Common myeloid progenitor, CD34-positive (primary cell): ENCODE measurements at regions not wholly inside any gene's neighbourhood (a gene's known extent, or its start where the extent isn't known, plus 50 kb on each side); places are given as distances from the start of the nearest gene placed in this dataset.

Experiments used
- CTCF ChIA-PET: fragments of 350-600 bp; sonication (Branson Sonifier 250); formaldehyde crosslinking; loops from one replicate; lab custom pipeline; 2021; ENCODE audit warnings: antibody characterized with exemption; lab: Charles Lee
- POLR2A ChIA-PET: fragments of 350-600 bp; sonication (Branson Sonifier 250); formaldehyde crosslinking; loops from one replicate; lab custom pipeline; 2021; ENCODE audit warnings: antibody characterized with exemption; lab: Charles Lee
- DNase-seq, 3 donors: peaks; one replicate each; pipeline versions ENCODE4 v3.0.0 to v3.0.0-alpha.2; 2013
- H3K27ac ChIP-seq, 2 experiments: 1 replicate in 1 of 2; 2 replicates in 1 of 2; pipeline ENCODE4 v1.7.0; 2013; ENCODE audit warnings: inconsistent platforms in 2 of 2, low read length in 2 of 2, mild to moderate bottlenecking in 2 of 2, low read depth in 1 of 2, moderate library complexity in 1 of 2; ENCODE audit not compliant: severe bottlenecking in 2 of 2, insufficient read depth in 1 of 2, poor library complexity in 1 of 2
- H3K27me3 ChIP-seq, 5 experiments: replicated peaks in 2 of 5; 1 replicate in 3 of 5; 2 replicates in 2 of 5; pipeline versions ENCODE4 v1.6.1 to v1.7.0; 2013; ENCODE audit warnings: low read length in 4 of 5, mild to moderate bottlenecking in 2 of 5, moderate library complexity in 2 of 5, inconsistent platforms in 1 of 5; ENCODE audit not compliant: insufficient read depth in 5 of 5, control insufficient read depth in 4 of 5
- H3K36me3 ChIP-seq, 4 experiments: 1 replicate in 2 of 4; 2 replicates in 2 of 4; pipeline versions ENCODE4 v1.6.1 to v1.7.0; 2013; ENCODE audit warnings: low read length in 3 of 4, control low read depth in 1 of 4, mild to moderate bottlenecking in 1 of 4; ENCODE audit not compliant: control insufficient read depth in 4 of 4, insufficient read depth in 4 of 4
- H3K4me1 ChIP-seq, 4 experiments: 1 replicate in 3 of 4; 2 replicates in 1 of 4; pipeline versions ENCODE4 v1.6.1 to v1.7.1; 2013; ENCODE audit warnings: low read length in 3 of 4, mild to moderate bottlenecking in 3 of 4, control low read depth in 1 of 4, inconsistent platforms in 1 of 4, moderate library complexity in 1 of 4; ENCODE audit not compliant: control insufficient read depth in 4 of 4, insufficient read depth in 4 of 4; ENCODE audit errors: control extremely low read depth in 1 of 4
- H3K4me3 ChIP-seq, 7 experiments: 1 replicate in 4 of 7; 2 replicates in 3 of 7; pipeline versions ENCODE4 v1.5.1 to v1.7.0; 2013; ENCODE audit warnings: mild to moderate bottlenecking in 7 of 7, low read length in 6 of 7, moderate library complexity in 6 of 7, inconsistent platforms in 2 of 7, low read depth in 2 of 7, control low read depth in 1 of 7; ENCODE audit not compliant: insufficient read depth in 4 of 7, control insufficient read depth in 1 of 7; ENCODE audit errors: extremely low read depth in 1 of 7
- H3K9me3 ChIP-seq, 5 experiments: 1 replicate in 4 of 5; 2 replicates in 1 of 5; pipeline versions ENCODE4 v1.6.1 to v1.7.1; 2013; ENCODE audit warnings: low read length in 4 of 5, mild to moderate bottlenecking in 2 of 5, inconsistent platforms in 1 of 5, low read depth in 1 of 5, moderate library complexity in 1 of 5; ENCODE audit not compliant: control insufficient read depth in 4 of 5, insufficient read depth in 2 of 5; ENCODE audit errors: control extremely low read depth in 1 of 5
- WGBS: methylation state at CpG from one replicate; pipeline ENCODE4 v1.1.5; 2013; ENCODE audit not compliant: insufficient coverage; 5-methylcytosine and 5-hydroxymethylcytosine counted together

DNA sequence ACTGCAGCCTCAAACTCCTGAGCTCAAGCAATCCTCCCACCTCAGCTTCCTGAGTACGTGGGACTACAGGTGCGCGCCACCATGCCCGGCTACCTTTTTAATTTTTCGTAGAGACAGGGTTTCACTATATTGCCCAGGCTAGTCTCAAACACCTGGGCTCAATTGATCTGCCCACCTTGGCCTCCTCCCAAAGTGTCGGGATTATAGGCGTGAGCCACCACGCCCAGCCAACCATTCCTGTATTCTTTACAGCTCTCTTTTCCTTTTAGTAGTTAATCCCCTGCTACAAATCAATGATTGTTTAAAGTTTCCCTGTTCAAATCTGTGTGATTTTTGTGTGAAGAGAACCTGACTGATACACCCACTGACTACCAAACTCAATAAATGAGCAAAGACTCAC is 75.4 kb upstream of the SVIL start:
- Histone ChIP-seq H3K36me3 (peaks cover 0 to 6% (median 0%) of the 10 kb centered on the region in 4 experiments), H3K4me3 (no peak overlapping the region), H3K27me3 (no peaks in the 10 kb centered on the region), H3K27ac (no peak overlapping the region), H3K4me1 (no peaks in the 10 kb centered on the region), H3K9me3 (peaks cover 0 to 1% (median 0%) of the 10 kb centered on the region in 5 experiments)
- DNase-seq = no peak
- POLR2A ChIA-PET = no interaction called here
- CTCF ChIA-PET = interaction anchor here (1.5 kb wide), 1 partner anchor 21 kb away, joined by 4 read pairs; no protein-coding TSS in a partner anchor
- WGBS = 83% methylated on average over 4 of the region's 8 CpGs

DNA sequence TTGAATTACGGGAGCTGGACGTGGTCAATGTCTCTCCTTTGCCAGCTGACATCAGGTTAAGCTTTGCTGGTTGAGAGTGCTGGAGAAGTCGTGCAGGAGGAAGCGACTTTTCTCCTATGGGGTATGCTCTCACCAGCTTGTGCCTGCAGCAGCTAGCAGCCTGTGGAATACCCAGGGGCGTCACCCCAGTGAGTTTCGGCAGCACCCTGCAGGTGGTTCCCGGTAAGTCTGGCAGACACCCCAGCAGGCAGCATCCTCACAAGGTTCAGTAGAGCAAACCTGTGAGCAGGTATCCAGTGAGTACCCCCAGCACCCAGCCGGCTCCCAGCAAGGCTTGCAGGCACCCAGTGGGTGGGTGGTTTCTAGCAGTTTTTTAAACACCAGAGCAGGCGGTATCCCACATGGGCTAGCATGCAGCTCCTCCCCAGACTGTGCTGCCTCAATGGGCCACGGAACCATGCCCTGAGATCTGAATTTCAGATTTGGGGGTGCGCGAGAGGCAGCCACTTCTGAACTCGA is 74.8 kb upstream of the SVIL start:
- CTCF ChIA-PET = interaction anchor here (1.5 kb wide), 1 partner anchor 21 kb away, joined by 4 read pairs; no protein-coding TSS in a partner anchor
- peaks cover 0 to 6% (median 0%) of the 10 kb centered on the region in 4 experiments for H3K36me3 ChIP-seq

DNA sequence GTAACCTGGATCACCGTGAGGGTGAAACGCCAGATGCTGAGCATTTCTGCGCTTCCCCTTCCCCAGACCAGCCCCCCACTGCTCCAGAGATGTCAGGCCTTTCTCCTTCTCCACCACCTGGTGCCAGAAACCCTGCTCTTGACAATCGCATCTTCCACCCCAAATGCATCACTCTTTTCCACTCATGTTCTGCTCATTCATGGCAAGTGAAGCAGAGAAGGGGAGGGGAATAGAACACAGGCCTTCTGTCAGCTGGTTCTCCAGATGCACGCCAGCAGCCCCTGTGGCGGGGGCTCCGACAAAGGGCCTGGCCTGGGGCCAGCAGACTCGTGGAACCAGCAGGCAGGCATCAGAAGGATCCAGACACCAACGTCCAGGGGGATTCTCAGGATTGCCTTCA is 68.5 kb upstream of the SVIL start:
- DNase-seq = peak in 2 of 3 donors; percentile 35 to 51
- Histone ChIP-seq H3K27me3 (no peaks in the 10 kb centered on the region), H3K36me3 (no peaks in the 10 kb centered on the region), H3K9me3 (peaks cover 0 to 1% (median 0%) of the 10 kb centered on the region in 5 experiments), H3K27ac (peak overlapping the region in 1 of 2 experiments; percentile 16), H3K4me1 (peaks cover 3 to 17% (median 9%) of the 10 kb centered on the region in 4 experiments), H3K4me3 (peak overlapping the region in 1 of 7 experiments; percentile 45)
- WGBS = 21% methylated on average over 6 of the region's 9 CpGs
- ChIA-PET CTCF (interaction anchor here (0.8 to 1.5 kb wide), 3 partner anchors 14 to 46 kb away, joined by 3 to 7 read pairs (median 3); no protein-coding TSS in a partner anchor), POLR2A (no interaction called here)

More for the DNA sequence above, 74.8 kb upstream of the SVIL start:
- Histone ChIP-seq H3K4me1 (no peaks in the 10 kb centered on the region), H3K4me3 (no peak overlapping the region), H3K9me3 (peaks cover 0 to 1% (median 0%) of the 10 kb centered on the region in 5 experiments), H3K27ac (no peak overlapping the region), H3K27me3 (no peaks in the 10 kb centered on the region)
- 98% methylated on average over 9 of the region's 13 CpGs for WGBS
- POLR2A ChIA-PET = no interaction called here
- DNase-seq = no peak

DNA sequence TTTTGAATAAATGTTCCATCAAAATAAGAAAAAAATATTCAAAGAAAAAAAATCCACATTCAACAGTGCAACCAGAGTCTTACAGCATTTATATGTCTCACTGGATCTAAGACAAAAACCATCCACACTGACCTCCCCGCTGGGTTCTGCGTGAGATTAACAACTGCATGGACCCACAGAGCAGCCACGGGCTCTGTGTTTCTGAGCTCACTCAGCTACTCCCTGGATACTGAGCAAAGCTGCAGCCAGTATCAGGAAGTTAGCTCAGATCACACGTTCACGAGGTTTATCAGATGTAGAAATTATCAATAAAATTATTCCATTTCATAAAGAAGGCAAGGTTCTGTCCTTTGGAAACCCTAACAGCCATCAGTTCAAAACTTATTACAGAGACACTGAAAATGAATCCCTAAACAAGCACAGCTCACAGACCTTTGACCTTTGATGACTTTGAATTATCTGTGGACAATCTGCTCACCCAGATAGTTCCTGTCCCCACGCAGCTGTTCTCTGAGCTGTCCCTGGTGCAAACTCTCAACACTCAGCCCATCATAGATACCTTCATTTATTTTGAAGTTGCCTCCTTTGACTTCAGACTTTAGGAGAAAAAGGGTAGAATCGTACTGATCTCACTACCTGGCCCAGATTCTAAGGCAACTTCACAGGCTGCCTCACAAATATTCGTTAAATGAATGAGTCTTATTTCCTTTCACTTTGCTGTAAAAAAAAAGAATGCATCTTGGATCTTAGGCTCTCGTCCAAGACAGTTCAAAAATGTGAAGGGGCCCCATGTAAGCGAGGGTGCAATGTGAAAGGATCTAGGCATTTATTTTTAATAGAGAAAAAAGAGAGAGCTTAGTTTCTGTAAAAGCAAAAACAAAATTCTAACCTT is 67.7 kb upstream of the SVIL start:
- H3K4me3 ChIP-seq = peak overlapping the region in 2 of 7 experiments; percentile 6 to 45
- POLR2A ChIA-PET = no interaction called here
- DNase-seq = peak in 2 of 3 donors; percentile 56 to 74
- H3K27ac ChIP-seq = peak overlapping the region in 1 of 2 experiments; percentile 16
- 16% methylated on average over 5 of the region's 10 CpGs for WGBS
- CTCF ChIA-PET = interaction anchor here (0.8 to 1.5 kb wide), 4 partner anchors 10 to 45 kb away, joined by 3 to 7 read pairs (median 3); no protein-coding TSS in a partner anchor
- no peaks in the 10 kb centered on the region for H3K27me3 ChIP-seq
- H3K36me3 ChIP-seq = no peaks in the 10 kb centered on the region
- H3K9me3 ChIP-seq = peaks cover 0 to 1% (median 0%) of the 10 kb centered on the region in 5 experiments
- peaks cover 3 to 17% (median 9%) of the 10 kb centered on the region in 4 experiments for H3K4me1 ChIP-seq

DNA sequence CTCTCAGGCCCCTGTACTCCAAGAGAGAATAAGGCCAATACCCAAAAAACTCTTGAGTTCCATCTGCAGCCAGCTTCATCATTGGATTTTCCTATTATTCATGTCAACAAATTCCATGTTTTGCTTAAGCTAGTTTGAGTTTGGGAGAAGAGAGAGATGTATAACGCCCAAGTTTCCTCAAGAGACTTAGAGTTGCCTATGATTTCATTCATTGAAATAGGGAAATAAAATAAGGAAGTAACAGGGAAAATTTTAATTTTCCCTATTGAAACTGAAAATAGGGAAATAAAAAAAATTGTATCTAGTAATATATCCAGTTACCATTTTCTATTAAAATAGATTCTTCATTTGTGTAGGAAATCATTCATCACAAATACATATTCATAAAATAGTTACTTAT is 66.5 kb upstream of the SVIL start:
- CTCF ChIA-PET = interaction anchor here (1.4 kb wide), 1 partner anchor 9 kb away, joined by 3 read pairs; no protein-coding TSS in a partner anchor
- no peaks in the 10 kb centered on the region for H3K36me3 ChIP-seq
- WGBS = no CpG with 5 or more reads among the region's 1 CpG
- POLR2A ChIA-PET = no interaction called here
- DNase-seq = no peak
- peaks cover 3 to 17% (median 9%) of the 10 kb centered on the region in 4 experiments for H3K4me1 ChIP-seq
- H3K4me3 ChIP-seq = no peak overlapping the region
- no peaks in the 10 kb centered on the region for H3K9me3 ChIP-seq
- no peaks in the 10 kb centered on the region for H3K27me3 ChIP-seq
- no peak overlapping the region for H3K27ac ChIP-seq

DNA sequence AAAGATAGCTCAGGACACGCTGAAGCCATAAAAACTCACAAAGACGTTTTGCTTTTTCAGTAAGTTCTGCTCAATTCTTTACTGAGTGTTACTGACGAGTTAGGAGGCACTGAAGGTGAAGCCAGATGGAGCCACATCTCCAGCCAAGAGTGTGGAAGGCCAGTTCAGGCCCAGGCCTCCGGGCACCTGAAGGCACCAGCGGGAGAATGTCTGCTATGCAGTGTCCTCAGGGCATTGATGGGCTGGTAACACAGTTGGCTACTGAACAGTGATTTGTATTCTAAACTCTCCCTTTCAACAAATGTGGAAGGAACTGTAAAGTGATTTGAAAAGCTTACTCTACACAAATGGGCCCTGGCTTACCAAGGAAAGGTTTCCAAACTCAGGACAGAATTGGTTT is 64.8 kb upstream of the SVIL start:
- no peak overlapping the region for H3K4me3 ChIP-seq
- POLR2A ChIA-PET = no interaction called here
- H3K36me3 ChIP-seq = no peaks in the 10 kb centered on the region
- H3K4me1 ChIP-seq = peaks cover 3 to 17% (median 9%) of the 10 kb centered on the region in 4 experiments
- H3K9me3 ChIP-seq = no peaks in the 10 kb centered on the region
- CTCF ChIA-PET = no interaction called here
- no peak overlapping the region for H3K27ac ChIP-seq
- H3K27me3 ChIP-seq = no peaks in the 10 kb centered on the region
- WGBS = 79% methylated on average over 4 of the region's 5 CpGs
- DNase-seq = no peak
